ENCODE measurements at regions not wholly inside any gene's neighbourhood (a gene's known extent, or its start where the extent isn't known, plus 50 kb on each side); places are given as distances from the start of the nearest gene placed in this dataset.

GRCh38 chr2:67054728-67055127 is 342.4 kb upstream of the ETAA1 start:
- no peak for DNase-seq

DNA sequence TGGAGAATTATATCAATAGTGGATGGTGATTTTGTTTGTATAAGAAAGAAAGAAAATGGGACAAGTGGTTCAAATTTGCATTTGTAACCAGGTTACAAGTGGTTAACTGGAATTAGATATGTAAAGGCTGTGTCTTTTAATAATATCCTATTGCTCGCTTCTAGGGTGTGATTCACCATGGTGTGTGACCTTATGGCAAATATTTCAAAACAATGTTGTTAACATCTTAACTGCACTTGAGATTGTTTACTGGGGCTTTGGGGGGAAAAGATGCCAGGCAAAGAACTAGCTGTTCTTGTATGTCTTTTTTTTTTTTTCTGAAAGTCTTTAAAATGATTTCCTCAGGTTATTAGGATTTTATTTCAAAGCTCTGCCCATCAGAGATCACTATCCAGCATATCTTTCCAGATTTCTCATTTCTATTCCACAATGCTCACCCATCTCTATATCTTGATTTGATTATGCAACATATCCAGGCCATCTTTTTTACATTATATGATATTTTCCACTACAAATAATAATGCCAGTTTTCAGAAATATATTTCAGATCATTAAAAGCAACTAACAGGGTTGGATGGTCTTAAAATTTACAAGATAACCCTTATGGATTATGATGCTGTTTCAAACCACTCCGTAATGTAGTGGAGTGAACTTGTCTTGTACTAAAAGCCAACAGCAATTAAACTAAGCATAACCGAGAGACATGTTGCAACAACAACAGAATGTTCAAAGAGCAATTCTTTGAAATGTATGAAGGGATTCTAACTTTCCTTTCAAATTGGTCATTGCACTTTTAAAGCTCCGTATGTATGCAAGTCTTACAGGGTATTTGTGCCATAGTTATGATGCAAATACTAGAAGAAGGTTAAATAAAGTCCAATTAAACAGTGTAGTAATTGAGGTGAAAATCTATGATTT is 341.5 kb upstream of the ETAA1 start:
- DNase-seq = no peak

- no peak for DNase-seq
These were observed 340.0 kb upstream of the ETAA1 start for GRCh38 chr2:67057123-67057522.

GRCh38 chr2:67057901-67058703 is 339.0 kb upstream of the ETAA1 start:
- DNase-seq = no peak

DNA sequence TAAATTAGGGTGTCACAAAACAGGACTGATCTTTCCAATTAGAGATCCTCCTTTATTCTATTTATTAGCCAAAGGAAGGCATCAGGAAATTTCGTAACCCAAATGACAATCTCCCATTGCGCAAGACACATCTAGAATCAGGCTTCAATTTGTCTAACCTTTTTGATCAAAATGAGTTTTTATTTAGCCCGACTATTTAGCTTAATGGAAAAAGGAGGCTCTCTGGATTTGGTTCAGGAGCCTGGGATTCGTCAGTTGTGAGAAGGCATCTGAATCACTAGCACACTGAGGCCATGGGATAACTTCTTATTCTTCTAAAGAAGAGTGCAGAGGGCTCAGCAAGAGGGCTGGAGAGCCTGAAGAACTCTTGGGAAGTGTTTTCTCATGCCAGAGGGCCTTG is 332.1 kb upstream of the ETAA1 start:
- DNase-seq = no peak

GRCh38 chr2:67066782-67067181 is 330.4 kb upstream of the ETAA1 start:
- DNase-seq = no peak

DNA sequence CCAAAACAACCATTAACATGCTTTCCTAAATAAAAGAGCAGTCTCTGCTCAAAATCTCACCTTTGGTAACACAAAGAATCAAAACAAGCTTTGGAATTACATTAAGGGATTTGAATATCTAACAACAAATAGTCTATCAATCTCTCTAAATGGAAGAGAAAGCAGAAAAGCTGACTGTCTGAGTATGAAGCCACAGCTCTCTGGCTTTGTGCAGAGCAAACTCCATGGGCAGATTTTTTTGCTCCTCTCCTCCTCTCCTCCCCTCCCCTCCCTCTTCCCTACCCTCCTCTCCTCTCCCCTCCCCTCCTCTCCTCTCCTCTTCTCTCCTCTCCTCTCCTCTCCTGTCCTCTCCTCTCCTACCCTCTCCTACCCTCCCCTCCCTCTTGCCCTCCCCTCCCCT is 329.5 kb upstream of the ETAA1 start:
- DNase-seq = no peak

GRCh38 chr2:67070826-67071225 is 326.3 kb upstream of the ETAA1 start:
- no peak for DNase-seq

- DNase-seq = no peak
These were observed 322.1 kb upstream of the ETAA1 start for GRCh38 chr2:67075056-67075455.

GRCh38 chr2:67075530-67076238 is 321.4 kb upstream of the ETAA1 start:
- no peak for DNase-seq

DNA sequence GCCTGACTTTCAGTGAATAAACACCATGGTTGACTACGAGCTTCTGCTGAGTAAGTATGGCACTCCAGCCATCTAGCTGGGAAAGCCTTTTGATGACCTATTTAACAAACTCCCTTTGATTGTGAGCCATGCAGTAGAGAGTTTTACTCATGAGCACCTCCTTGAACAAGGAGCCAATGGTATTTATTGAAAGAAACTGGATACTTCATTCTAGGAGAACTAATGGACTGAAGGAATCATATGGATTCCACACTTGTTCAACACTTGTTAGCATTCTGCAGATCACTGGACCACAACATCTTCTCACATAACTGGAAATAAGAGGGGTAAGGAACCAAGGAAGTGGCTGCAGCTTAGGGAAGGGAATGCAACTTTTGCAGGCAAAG is 320.9 kb upstream of the ETAA1 start:
- no peak for DNase-seq

DNA sequence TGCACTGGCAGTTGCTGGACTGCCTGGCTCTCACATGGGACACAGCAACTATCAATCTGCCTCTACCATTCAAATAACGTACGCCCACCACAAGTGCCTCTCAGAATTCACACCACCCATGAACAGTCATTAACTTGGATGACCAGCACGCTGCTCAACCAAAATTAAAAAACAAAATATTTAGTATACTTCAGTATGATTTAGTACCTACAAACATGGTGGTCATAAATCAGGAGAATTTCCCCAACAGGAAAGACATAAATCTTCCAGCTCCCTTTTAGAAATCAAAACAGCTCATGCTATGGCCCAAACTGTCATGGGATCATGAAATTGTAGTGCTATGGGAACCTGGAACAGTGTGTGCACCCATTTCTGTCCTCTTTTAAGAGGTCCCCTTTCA is 317.4 kb upstream of the ETAA1 start:
- no peak for DNase-seq

GRCh38 chr2:67082813-67083212 is 314.3 kb upstream of the ETAA1 start:
- no peak for DNase-seq

GRCh38 chr2:67083951-67084350 is 313.2 kb upstream of the ETAA1 start:
- no peak for DNase-seq

- DNase-seq = no peak
These were observed 312.0 kb upstream of the ETAA1 start for GRCh38 chr2:67085146-67085545.

- DNase-seq = no peak
These were observed 305.5 kb upstream of the ETAA1 start for GRCh38 chr2:67091681-67092080.

GRCh38 chr2:67095121-67095520 is 302.0 kb upstream of the ETAA1 start:
- no peak for DNase-seq

DNA sequence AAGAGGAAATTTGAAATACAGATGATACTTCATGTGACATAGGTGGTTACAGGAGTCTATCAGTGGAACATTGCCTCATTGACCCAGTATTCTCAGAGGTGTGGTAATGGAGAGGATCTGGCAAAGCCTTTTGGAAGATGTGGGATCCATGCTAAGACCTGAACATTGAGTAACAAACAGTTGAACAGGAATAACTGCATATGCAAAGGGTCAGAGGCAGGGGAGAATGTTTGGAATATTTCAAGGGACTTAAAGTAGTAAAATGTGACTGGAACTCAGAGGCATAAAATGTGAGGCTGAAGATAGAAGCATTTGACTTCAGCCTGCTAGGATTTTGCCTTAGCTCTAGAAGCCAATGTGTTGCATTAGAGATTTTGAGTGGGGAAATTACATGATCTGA is 300.2 kb upstream of the ETAA1 start:
- no peak for DNase-seq

DNA sequence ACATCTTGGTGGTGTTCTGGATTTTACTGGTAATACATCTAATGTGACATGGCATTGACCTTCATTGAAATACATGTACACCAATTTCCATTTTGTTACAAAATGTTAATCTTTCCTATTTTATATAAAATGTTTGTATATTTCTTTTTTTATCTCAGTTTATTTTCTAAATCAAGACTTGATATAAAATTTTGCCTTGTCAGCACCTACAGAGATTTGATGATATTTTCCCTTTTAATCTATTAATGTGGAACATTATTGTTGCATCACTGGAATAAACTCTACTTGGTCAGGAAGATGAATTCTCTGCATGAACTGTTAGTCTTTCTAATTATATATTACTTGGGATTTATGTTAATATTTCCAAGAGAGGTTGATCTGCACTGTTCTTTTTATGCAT is 294.0 kb upstream of the ETAA1 start:
- no peak for DNase-seq

DNA sequence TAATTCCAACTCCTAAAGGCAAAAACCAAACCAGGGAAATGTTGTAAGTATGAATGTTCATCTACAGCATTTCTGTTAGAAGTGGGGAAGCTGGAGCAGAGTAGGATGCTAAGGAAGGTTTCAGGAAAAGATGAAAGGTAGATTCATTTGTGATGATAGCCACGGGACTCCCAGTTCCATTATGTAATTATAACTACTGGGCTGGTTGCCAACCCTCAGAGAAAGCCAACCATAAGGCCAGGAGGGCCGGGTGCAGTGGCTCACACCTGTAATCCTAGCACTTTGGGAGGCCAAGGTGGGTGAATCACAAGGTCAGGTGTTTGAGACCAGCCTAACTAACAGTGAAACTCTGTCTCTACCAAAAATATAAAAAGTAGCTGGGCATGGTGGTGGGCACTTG is 288.9 kb upstream of the ETAA1 start:
- DNase-seq = no peak

DNA sequence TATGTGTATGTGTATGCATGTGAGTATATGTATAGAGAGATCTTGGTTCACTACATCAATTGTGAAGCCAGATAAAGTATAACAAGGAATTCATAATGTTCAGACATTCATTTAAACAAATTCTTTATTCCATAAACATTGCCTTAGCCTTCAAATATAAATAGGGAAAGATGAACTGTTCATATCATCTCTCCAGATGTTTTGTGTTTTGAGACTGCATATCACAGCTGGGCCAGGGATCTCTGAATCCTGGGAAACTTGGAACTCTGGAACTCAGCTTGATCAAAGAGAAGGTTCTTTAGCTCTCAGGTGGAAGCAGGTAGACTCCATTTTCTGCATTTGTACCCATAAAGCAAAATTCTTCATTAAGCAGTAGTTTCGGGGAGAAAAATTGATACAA is 272.6 kb upstream of the ETAA1 start:
- DNase-seq = no peak

GRCh38 chr2:67130531-67131256 is 266.4 kb upstream of the ETAA1 start:
- DNase-seq = no peak

DNA sequence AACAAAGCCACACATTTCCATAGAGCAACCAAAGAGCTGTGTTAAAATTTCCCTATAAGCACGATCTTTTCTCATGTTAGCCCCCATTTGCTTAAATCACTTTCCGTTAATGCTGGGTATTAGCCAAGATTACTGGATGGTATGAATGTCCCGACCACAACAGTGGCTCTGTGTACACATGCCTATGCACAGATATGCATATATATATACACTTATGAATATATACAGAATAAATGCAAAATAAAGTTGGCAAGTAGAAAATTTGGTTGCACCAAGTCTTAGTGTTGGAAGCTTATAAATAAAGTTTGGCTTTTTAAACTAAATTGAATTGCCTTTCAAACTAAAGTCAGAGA is 265.9 kb upstream of the ETAA1 start:
- no peak for DNase-seq
